GM19238 (cell line): ENCODE measurements at regions not wholly inside any gene's neighbourhood (a gene's known extent, or its start where the extent isn't known, plus 50 kb on each side); places are given as distances from the start of the nearest gene placed in this dataset.
"Not testable (repeated sequence)": the region's sequence is repeated elsewhere in the genome, so short reads cannot be mapped to it uniquely, and the experiment has no call there.

Experiments used
- DNase-seq: peaks from one replicate; pipeline ENCODE4 v3.0.0; 2011; ENCODE audit warnings: low spot score; ENCODE audit not compliant: insufficient read length

GRCh38 chr2:144020047-144020446, 499.9 kb downstream of the ZEB2 start:
- DNase-seq = no peak

GRCh38 chr2:144015655-144016245, 504.2 kb downstream of the ZEB2 start:
- DNase-seq = no peak

GRCh38 chr2:144015036-144015435, 504.9 kb downstream of the ZEB2 start:
- DNase-seq = no peak

- DNase-seq = no peak
Measured at GRCh38 chr2:144014103-144014502, 505.8 kb downstream of the ZEB2 start.

- no peak for DNase-seq
Measured at GRCh38 chr2:144012304-144012703, 507.6 kb downstream of the ZEB2 start.

- no peak for DNase-seq
Measured at GRCh38 chr2:144011553-144011952, 508.4 kb downstream of the ZEB2 start.

GRCh38 chr2:144011098-144011497, 508.8 kb downstream of the ZEB2 start:
- DNase-seq = no peak

- DNase-seq = no peak
Measured at GRCh38 chr2:144010096-144010836, 509.7 kb downstream of the ZEB2 start.

- no peak for DNase-seq
Measured at GRCh38 chr2:144006139-144006538, 513.8 kb downstream of the ZEB2 start.

GRCh38 chr2:144004742-144005141, 515.2 kb downstream of the ZEB2 start:
- DNase-seq = no peak

- DNase-seq = no peak
Measured at GRCh38 chr2:144003460-144004075, 516.4 kb downstream of the ZEB2 start.

GRCh38 chr2:143996974-143997373, 522.9 kb downstream of the ZEB2 start:
- DNase-seq = no peak

- no peak for DNase-seq
Measured at GRCh38 chr2:143994961-143995360, 525.0 kb downstream of the ZEB2 start.

- not testable (repeated sequence) for DNase-seq
Measured at GRCh38 chr2:143991596-143991995, 528.3 kb downstream of the ZEB2 start.

GRCh38 chr2:143988082-143988481, 531.8 kb downstream of the ZEB2 start:
- DNase-seq = no peak

- no peak for DNase-seq
Measured at GRCh38 chr2:143981428-143981827, 538.5 kb downstream of the ZEB2 start.

- no peak for DNase-seq
Measured at GRCh38 chr2:143977356-143977755, 542.6 kb downstream of the ZEB2 start.

GRCh38 chr2:143975216-143975615, 544.7 kb downstream of the ZEB2 start:
- no peak for DNase-seq

- no peak for DNase-seq
Measured at GRCh38 chr2:143974262-143974661, 545.7 kb downstream of the ZEB2 start.

- DNase-seq = no peak
Measured at GRCh38 chr2:143968860-143969259, 551.1 kb downstream of the ZEB2 start.

GRCh38 chr2:143968360-143968759, 551.6 kb downstream of the ZEB2 start:
- DNase-seq = no peak

- DNase-seq = no peak
Measured at GRCh38 chr2:143965493-143966164, 554.3 kb downstream of the ZEB2 start.
